Vagina (tissue), 2 donors: ENCODE measurements at regions not wholly inside any gene's neighbourhood (a gene's known extent, or its start where the extent isn't known, plus 50 kb on each side); places are given as distances from the start of the nearest gene placed in this dataset.

ENCODE experiments used
- POLR2AphosphoS5 ChIP-seq, 2 donors: sonication (generic); formaldehyde crosslinking; IDR thresholded peaks; one replicate each; pipeline ENCODE4 v1.9.0; 2017; ENCODE audit warnings: antibody characterized with exemption in 2 of 2, mild to moderate bottlenecking in 2 of 2, low read depth in 1 of 2; ENCODE audit not compliant: insufficient read depth in 1 of 2
- TF ChIP-seq, protein P1 (sequence below), 3 experiments: fragments of 450-650 bp in 2 of 3; fragments of 200-600 bp in 1 of 3; sonication (generic) in 1 of 3; IDR thresholded peaks; one replicate each; pipeline ENCODE4 v1.5.1; 2017 to 2019; ENCODE audit warnings: antibody characterized with exemption in 3 of 3, mild to moderate bottlenecking in 2 of 3, moderate library complexity in 2 of 3

DNA sequence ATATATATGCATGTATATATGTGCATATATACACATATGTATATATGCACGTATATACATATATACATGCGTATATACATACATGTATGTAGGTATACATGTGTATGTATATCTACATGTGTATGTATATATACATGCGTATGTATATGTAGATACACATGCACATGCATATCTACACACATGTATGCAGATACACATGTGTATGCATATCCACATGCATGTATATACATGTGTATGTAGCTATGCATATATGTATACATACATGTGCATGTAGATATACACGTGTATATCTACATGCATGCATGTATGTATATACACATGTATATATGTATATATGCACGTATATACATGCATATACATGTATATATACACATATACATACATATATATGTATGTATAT lies 95.8 kb upstream of the STEAP4 start:
- no peak for TF ChIP-seq POLR2AphosphoS5 (IDR thresholded peaks at IDR 0.05; ENCODE audit: insufficient read depth in 1 of 2, low read depth in 1 of 2)
- TF ChIP-seq, protein P1, sequence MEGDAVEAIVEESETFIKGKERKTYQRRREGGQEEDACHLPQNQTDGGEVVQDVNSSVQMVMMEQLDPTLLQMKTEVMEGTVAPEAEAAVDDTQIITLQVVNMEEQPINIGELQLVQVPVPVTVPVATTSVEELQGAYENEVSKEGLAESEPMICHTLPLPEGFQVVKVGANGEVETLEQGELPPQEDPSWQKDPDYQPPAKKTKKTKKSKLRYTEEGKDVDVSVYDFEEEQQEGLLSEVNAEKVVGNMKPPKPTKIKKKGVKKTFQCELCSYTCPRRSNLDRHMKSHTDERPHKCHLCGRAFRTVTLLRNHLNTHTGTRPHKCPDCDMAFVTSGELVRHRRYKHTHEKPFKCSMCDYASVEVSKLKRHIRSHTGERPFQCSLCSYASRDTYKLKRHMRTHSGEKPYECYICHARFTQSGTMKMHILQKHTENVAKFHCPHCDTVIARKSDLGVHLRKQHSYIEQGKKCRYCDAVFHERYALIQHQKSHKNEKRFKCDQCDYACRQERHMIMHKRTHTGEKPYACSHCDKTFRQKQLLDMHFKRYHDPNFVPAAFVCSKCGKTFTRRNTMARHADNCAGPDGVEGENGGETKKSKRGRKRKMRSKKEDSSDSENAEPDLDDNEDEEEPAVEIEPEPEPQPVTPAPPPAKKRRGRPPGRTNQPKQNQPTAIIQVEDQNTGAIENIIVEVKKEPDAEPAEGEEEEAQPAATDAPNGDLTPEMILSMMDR (IDR thresholded peaks at IDR 0.05), result no peak
